ENCODE measurements at regions not wholly inside any gene's neighbourhood (a gene's known extent, or its start where the extent isn't known, plus 50 kb on each side); places are given as distances from the start of the nearest gene placed in this dataset.

GRCh38 chr12:11984417-11984816, 86.3 kb upstream of the BCL2L14 start:
- TF ChIP-seq NFIC (IDR thresholded peaks at IDR 0.05) (no peak), EP300 (IDR thresholded peaks at IDR 0.05; ENCODE audit: borderline replicate concordance) (no peak), USF1 (IDR thresholded peaks at IDR 0.05) (no peak), TCF12 (IDR thresholded peaks at IDR 0.05; ENCODE audit: low read depth) (no peak), ZBTB7A (IDR thresholded peaks at IDR 0.05; ENCODE audit: low read depth) (no peak), YY1 (IDR thresholded peaks at IDR 0.05; ENCODE audit: low read depth) (no peak), CEBPB (IDR thresholded peaks at IDR 0.05) (no peak), TEAD4 (IDR thresholded peaks at IDR 0.05) (no peak), REST (IDR thresholded peaks at IDR 0.05; ENCODE audit: low read depth) (no peak), FOXM1 (IDR thresholded peaks at IDR 0.05; ENCODE audit: borderline replicate concordance, low read depth) (no peak), RAD21 (IDR thresholded peaks at IDR 0.05; ENCODE audit: low read depth) (no peak), CREB1 (IDR thresholded peaks at IDR 0.05; ENCODE audit: low read depth) (no peak), TAF1 (IDR thresholded peaks at IDR 0.05; ENCODE audit: low read depth) (no peak), EGR1 (IDR thresholded peaks at IDR 0.05) (no peak)
- TF ChIP-seq, protein P1, sequence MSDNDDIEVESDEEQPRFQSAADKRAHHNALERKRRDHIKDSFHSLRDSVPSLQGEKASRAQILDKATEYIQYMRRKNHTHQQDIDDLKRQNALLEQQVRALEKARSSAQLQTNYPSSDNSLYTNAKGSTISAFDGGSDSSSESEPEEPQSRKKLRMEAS (IDR thresholded peaks at IDR 0.05) = no peak

DNA sequence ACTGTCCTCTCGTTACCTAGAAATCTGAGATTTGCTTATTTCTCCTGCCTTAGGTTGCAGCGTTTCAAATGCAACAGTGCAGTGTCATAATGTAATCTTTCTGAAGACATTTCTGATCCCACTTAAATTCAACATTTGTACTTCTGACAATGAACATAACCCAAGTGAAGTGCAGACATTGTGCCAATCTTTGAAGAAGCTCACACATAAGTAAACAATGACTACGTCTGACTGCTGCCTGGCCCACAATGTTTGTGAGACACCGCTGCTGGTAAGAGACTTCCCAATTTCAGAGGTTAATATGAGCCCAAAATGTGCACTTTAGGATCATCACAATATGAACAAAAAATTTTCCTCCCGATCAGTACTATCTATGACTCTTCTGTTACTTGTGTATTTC, 84.6 kb upstream of the BCL2L14 start:
- no peak for TF ChIP-seq TCF12 (IDR thresholded peaks at IDR 0.05; ENCODE audit: low read depth)
- TF ChIP-seq, protein P1 (IDR thresholded peaks at IDR 0.05) = no peak
- TF ChIP-seq USF1 (IDR thresholded peaks at IDR 0.05) = no peak
- TF ChIP-seq EP300 (IDR thresholded peaks at IDR 0.05; ENCODE audit: borderline replicate concordance) = no peak
- no peak for TF ChIP-seq TEAD4 (IDR thresholded peaks at IDR 0.05)
- no peak for TF ChIP-seq CREB1 (IDR thresholded peaks at IDR 0.05; ENCODE audit: low read depth)
- TF ChIP-seq FOXM1 (IDR thresholded peaks at IDR 0.05; ENCODE audit: borderline replicate concordance, low read depth) = no peak
- no peak for TF ChIP-seq EGR1 (IDR thresholded peaks at IDR 0.05)
- no peak for TF ChIP-seq CEBPB (IDR thresholded peaks at IDR 0.05)
- no peak for TF ChIP-seq TAF1 (IDR thresholded peaks at IDR 0.05; ENCODE audit: low read depth)
- TF ChIP-seq NFIC (IDR thresholded peaks at IDR 0.05) = no peak
- TF ChIP-seq YY1 (IDR thresholded peaks at IDR 0.05; ENCODE audit: low read depth) = no peak
- no peak for TF ChIP-seq REST (IDR thresholded peaks at IDR 0.05; ENCODE audit: low read depth)

GRCh38 chr12:11987901-11988300, 82.8 kb upstream of the BCL2L14 start:
- TF ChIP-seq USF1 (IDR thresholded peaks at IDR 0.05) (no peak), REST (IDR thresholded peaks at IDR 0.05; ENCODE audit: low read depth) (no peak), YY1 (IDR thresholded peaks at IDR 0.05; ENCODE audit: low read depth) (no peak), CREB1 (IDR thresholded peaks at IDR 0.05; ENCODE audit: low read depth) (no peak), TEAD4 (IDR thresholded peaks at IDR 0.05) (no peak), RAD21 (IDR thresholded peaks at IDR 0.05; ENCODE audit: low read depth) (no peak), NFIC (IDR thresholded peaks at IDR 0.05) (no peak), EP300 (IDR thresholded peaks at IDR 0.05; ENCODE audit: borderline replicate concordance) (no peak), EGR1 (IDR thresholded peaks at IDR 0.05) (no peak), FOXM1 (IDR thresholded peaks at IDR 0.05; ENCODE audit: borderline replicate concordance, low read depth) (no peak), CEBPB (IDR thresholded peaks at IDR 0.05) (no peak), ZBTB7A (IDR thresholded peaks at IDR 0.05; ENCODE audit: low read depth) (no peak), TCF12 (IDR thresholded peaks at IDR 0.05; ENCODE audit: low read depth) (no peak), TAF1 (IDR thresholded peaks at IDR 0.05; ENCODE audit: low read depth) (no peak)
- TF ChIP-seq, protein P1 (IDR thresholded peaks at IDR 0.05) = no peak

- TF ChIP-seq YY1 (IDR thresholded peaks at IDR 0.05; ENCODE audit: low read depth) = no peak
- no peak for TF ChIP-seq USF1 (IDR thresholded peaks at IDR 0.05)
- no peak for TF ChIP-seq REST (IDR thresholded peaks at IDR 0.05; ENCODE audit: low read depth)
- no peak for TF ChIP-seq CEBPB (IDR thresholded peaks at IDR 0.05)
Observed at GRCh38 chr12:11991604-11992003, 79.1 kb upstream of the BCL2L14 start.
